ENCODE measurements at regions not wholly inside any gene's neighbourhood (a gene's known extent, or its start where the extent isn't known, plus 50 kb on each side); places are given as distances from the start of the nearest gene placed in this dataset.

DNA sequence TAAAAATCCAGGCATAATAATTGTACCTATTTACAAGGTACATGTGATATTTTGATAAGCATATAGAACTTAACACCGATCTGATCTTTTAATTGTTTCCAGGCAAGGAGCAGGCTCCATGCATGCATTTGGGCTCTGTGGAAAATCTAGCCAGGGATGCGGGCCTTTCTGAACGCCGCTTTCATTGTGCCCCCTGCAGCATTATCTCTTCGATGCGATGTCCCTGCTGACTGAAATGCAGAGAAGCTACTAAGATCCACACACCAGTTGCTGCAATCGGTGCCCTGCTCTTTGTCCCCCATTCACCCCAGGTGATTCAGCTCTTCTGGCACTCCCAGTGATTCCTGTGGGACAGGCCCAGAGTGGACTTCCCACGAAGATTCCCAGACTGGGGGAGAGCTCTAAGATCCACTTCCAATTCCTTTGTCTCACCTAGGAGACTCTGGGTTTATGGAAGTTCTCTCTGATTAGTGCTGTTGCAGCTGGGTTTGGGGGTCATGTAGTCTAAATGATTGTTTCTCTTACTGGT, 254.3 kb upstream of the AGA start:
- no peak for DNase-seq (ENCODE audit: low spot score)

DNA sequence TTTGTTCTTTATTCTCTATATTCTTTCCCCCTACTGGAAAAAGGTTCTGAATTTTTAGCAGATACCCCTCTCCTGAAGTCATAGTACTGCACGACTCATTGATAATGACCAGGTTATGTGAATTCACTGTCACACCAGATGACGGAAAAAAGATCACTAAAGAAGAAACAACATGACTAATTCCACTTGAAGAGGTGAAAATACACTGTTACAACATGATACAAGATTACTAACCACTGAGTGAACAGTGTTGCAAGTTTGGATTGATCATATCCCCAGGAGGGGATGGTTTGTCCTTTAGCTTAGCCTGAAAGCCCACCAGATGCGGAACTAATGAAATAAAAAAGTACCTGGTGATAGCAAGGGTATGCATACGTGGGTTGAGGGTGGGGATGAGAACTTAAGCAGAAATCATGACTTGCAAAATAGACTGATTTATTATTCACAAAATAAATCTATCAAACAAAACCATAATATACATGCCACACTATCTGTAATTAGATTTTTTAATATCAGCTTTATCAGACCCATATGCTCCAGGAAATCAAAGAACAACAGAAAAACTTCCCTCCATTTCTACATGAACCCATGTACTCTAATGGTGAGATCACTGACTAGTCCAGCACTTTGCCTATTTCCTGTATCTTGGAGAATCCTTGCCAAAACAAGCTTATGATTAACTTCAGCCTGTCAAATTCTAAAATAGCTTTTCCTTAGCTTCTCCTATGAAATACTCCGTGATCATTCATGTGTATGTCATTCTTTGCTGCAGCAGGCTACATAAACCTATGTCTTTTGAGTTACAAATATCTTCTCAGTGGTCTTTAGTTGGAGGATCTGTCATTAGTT, 257.4 kb upstream of the AGA start:
- DNase-seq (ENCODE audit: low spot score) = peak; percentile 3

DNA sequence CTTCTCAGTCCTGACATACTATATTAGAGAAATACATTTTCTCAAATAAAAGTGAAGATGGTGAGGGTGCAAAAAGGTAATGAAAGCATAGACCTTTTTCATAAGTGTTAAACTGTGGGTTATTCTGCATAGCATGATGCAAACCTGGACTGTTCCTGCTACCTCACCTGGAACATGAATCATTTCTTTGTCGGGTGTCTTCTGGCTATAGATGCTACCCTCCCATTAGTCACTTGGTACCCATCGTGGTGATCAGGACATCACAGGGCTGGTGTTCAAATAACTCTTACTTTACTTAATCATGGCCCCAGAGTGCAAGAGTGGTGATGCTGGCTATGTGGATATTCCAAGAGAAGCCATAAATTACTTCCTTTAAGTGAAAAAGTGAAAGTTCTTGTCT, 264.7 kb upstream of the AGA start:
- DNase-seq (ENCODE audit: low spot score) = no peak

DNA sequence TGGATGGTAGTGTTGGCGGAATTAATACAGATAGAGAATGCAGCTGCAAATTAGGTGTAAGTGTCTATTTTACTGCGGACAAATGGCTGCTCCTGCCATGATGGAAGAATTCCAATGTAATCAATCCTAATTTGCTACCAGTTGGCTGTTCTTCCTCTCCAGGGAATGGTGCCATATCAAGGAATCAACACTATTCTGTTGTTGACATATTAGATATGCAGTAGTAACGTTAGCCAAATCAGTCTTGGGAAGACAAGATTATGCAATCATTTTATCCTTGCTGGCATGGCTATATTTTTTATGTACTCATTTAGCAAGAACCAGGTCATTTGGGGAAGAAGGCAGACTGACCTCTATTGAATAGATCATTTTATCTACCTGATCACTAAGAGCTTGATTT, 271.2 kb upstream of the AGA start:
- DNase-seq (ENCODE audit: low spot score) = no peak

DNA sequence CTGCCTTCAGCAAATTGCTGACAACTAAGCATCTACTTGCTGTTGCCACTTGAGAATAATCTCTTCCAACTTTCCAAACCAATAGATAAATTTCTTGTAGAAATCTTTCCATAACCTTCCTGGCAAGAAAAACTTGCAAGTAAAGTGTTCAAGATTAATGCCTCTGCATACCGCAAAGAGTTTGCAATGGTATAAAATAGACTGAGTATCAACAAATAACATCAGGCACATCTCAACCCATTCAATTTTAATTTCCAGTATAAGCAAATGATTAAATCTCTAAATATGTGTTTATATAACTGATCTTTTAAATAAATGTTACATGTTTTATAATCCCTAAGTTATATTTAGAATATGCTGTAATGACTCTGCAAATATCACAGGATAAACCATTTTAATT, 275.2 kb upstream of the AGA start:
- DNase-seq (ENCODE audit: low spot score) = no peak

DNA sequence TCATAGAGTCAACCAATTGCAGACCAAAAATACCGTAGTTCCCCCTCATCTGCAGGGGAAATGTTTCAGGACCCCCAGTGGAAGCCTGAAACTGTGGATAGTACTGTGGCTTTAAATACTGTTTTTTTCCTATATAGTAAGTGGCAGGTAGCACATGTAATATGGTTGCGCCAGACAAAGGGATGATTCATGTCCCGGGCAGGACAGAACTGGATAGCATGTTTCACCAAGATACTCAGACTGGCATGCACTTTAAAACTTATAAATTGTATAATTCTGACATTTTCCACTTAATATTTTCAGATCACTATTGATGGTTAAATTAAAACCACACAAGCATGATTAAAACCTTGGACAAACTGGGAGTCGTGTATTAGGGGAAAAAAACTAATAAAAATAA, 276.3 kb upstream of the AGA start:
- no peak for DNase-seq (ENCODE audit: low spot score)

DNA sequence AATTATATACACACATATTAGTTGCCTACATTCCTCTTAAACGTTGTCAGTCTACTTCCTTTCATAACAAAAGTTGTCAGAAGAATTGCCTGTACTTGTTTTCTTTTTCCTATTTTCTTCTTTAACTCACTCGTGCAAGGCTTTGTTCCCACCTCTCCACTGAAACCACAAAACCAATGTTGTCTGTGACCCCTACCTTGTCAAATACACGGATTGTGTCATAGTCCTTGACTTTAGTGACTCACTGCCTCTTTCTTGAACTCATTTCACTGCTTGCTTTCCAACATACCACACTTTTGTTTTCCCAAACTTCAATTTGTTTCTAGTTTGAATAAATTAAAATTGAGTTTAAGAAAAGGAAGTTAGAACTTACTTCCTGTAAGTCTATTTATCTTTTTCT, 283.9 kb upstream of the AGA start:
- DNase-seq (ENCODE audit: low spot score) = no peak

DNA sequence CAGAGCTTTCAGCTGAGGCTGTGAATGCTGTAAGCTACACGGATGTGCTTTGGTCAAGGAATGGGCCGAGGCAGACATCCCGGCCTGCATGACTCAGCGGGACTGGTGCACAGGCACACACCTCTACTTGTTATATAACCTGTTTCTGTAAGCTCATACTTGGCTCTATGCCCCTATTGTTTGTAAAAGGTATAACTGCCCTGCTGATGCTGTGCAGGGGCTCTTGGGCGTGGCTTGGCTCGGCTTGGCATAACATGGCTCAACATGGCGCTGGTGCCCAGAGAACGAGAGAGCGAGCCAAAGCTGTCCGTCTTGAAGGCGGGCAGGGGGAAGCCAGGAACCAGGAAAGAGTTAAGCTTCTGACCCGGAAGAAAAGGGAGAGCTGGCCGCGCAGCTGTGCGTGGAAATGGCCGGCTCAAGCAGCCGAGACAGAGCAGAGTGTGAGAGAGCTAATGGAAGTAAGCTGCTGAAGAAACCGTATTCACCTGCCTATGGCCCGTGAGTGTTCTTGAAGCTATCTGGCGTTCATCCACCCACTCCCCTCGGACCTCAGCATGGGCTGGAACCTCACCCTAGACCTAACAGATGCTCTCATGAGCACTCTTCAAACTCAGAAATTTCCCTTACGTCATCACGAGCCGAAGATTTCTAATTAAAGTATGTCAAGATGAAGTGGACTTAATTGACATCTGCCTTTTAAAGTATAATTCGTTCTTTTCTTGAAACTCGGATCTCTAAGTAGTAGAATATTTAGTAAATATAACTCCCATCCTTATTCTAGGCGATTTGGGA, 286.3 kb upstream of the AGA start:
- DNase-seq (ENCODE audit: low spot score) = no peak

DNA sequence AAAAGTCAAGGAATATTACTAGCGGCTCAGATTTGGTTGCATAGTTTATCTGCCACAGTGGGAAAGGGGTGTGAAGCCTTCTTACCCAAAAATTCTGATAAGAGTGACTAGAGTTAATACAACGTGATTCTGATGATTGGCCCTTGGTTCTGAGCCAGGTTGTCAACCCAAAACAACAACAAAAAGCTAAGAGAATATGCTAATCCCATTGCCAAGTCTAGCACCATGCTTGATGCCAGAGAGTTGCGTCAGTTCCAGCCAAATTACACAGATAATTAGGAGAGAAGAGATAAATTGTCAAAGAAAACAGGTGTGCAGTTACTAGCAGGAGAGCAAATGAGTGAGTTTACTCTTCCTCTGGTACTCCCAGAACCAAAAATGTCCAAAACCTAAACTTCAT, 287.4 kb upstream of the AGA start:
- no peak for DNase-seq (ENCODE audit: low spot score)

DNA sequence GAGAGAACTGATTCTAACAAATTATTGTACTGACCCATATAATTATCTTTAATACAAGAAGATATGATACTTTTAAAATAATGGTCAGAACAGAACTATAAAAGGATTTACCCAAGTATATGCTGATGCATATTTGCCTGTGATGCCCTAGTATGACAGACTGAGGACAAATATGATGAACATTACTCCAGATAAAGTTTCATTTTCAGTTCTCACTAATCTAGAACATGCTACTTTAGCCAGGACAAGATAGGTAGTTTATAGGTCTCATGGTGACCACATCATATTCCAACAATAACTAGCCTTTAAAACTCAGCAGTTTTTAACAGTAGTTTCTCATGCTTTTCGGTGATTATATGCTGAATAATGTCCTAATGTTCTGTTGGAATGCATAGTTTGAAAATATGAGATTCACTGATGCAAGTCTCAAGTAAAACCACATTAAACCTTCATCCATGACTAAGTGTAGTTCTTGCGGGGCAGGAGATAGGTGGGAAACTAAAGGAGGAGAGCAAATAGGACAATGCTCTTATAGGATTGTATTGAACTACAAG, 295.2 kb upstream of the AGA start:
- DNase-seq (ENCODE audit: low spot score) = no peak

DNA sequence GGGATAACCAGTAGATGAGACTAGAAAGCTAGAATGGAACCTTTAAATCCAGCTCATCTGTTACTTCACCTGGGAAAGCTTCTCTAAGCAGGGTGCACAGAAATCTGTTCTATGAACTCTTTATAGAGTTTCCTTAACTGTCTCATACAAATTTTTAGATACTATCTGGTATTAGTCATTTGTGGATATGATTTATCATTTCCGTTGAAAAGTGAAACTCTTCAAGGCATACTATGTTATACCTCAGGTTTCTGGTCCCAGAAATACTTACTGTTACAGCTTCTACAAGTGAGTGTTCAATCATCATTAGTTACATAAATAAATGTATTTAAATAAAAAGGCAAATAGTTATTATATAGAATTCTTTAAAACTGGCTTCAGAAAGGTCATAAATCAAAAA, 298.3 kb upstream of the AGA start:
- DNase-seq (ENCODE audit: low spot score) = no peak

DNA sequence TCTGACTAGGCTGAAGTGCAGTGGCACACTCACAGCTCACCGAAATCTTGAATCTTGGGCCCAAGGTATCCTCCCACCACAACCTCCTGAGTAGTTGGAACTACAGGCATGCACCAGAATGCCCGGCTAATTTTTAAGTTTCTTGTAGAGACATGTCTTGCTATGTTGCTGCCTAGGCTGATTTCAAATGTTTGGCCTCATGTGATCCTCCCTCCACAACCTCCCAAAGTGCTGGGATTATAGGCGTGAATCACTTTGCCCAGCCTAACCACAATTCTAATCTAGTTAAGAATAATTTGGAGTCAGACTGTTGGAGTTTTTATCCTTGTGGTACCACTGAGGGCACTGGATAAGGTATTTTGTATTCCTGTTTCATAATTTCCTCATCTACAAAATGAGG, 317.5 kb upstream of the AGA start:
- no peak for DNase-seq (ENCODE audit: low spot score)

DNA sequence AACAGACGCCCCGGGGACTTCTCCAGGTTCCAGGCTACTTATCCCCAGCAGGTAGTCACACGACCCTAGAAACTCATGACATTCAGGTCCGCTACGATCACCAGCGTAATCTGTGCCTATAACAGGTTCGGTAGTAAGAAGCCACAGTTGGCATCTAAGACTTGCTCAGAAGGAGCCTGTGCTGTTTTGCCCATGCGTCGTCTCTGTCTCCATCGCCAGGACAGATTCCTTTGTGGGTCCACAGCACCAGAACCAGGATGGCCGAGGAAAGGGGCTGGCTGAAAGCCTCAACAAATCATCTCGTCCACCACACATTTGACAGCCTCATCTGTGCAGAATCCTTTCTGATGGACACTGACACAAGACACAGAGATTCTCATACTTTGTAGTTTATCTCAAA, 319.5 kb upstream of the AGA start:
- DNase-seq (ENCODE audit: low spot score) = no peak

DNA sequence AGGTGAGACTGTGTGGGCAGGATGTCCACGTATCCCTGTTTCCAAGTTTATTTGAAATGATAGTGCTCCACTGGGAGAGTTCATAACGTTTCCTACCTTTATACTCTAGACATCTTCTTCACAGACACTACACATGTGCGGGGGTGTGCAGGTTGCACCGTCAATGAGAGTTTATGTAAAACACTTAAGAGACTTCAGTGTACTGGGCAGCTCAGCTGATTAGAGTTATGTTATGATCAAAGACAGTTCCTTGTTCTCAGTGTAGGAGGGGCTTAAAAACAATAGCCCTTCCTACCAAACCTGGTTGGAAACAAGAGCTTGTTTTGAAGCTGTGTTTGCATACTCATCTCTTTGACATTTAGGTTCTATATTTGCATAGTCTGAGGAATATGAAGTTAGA, 326.9 kb upstream of the AGA start:
- DNase-seq (ENCODE audit: low spot score) = no peak

DNA sequence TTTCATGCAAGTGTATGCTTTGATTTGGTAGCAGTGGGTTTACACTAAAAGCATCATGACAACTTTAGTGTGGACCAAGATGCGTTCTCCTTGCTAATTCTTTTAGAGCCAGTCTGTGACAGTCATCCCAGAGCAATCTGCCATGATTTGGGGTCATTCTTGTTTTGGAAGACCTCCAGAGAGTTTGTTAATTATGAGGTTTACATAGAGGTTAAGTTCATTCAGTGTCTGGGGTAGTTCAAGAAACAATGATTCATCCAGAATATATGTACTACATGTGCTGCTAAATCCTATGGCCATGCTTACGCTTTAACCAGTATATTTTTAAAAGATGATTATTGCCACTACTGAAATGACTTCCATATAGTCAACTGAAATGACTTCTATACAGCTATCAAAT, 328.5 kb upstream of the AGA start:
- no peak for DNase-seq (ENCODE audit: low spot score)

DNA sequence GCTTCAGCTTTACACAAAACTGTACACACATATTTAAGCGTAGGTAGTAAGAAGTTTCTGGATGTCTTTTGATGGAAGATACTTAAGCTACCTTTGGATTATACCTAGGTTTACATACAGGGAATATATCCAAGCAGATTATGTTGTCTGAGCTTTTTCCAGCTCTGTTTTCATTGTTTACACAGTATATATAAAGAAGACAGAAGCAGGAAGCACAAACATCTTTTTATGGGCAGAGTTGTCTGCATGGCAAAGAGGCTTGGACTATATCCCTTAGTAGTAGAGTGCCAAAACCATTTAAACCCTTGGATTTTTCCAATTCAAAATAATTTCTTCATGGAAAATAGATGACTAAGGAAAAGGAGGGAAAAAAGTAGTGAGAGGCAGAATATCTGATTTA, 329.4 kb upstream of the AGA start:
- DNase-seq (ENCODE audit: low spot score) = no peak

DNA sequence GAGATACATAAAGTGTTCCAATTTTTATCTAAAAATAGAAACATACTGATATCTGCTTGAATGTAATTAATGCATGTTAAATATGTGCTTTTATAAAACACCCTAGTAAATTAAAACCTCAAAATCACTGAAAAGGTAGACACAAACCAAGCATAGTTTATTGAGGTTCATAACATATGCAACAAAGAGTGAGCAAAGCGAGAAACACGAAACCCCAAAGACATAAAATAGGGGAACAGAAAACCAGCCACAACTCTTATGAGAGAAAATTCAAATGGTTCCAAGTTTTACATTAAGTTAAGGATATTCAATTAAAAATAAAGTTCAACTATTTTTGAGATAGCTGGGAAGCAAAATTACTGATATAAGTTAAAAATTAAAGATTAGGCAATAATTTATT, 336.4 kb upstream of the AGA start:
- DNase-seq (ENCODE audit: low spot score) = no peak

DNA sequence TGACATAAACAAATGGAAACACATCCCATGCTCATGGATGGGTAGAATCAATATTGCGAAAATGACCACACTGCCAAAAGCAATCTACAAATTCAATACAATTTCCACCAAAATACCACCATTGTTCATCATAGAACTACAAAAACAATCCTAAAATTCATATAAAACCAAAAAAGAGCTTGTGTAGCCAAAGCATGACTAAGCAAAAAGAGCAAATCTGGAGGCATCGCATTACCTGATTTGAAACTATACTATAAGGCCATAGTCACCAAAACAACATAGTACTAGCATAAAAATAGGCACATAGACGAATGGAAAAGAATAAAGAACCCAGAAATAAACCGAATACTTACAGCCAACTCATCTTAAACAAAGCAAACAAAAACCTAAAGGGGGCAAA, 342.8 kb upstream of the AGA start:
- no peak for DNase-seq (ENCODE audit: low spot score)

DNA sequence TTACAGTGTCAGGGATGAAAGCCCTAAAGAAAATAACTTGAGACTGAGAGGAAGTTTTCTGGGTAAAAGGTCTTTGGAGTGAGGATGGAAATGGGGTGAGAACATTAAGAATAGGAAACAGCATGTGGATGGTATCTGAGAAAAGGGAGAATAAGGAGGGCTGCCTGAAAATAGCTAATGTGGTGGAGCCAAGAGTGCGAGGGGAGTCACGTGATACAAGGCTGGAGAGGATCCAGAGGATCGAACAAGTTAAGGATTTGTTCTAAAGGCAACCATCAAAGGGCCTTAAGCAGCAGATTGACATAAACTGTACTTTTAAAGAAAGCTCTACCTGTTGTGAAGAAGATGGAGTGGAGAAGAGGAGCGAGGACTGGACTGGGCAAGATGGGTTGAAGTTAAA, 347.4 kb upstream of the AGA start:
- DNase-seq (ENCODE audit: low spot score) = no peak

DNA sequence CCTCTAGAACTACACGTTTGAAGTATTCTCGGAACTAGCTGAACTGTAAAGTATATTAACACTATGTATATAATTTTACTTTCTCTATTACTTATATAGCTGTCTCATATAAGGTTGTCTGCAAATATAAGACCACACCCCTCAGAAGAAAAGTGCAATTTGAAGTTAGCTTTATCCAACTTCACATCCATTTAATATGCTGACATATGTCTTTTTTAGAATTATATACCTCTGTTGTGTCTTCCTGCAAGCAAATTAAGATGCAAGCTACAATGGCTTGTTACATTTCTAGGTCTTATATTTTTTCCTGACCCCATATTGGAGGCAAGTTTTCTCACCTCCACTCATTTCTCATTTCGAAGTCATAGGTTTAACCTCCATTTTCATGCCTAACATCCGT, 349.0 kb upstream of the AGA start:
- DNase-seq (ENCODE audit: low spot score) = no peak

DNA sequence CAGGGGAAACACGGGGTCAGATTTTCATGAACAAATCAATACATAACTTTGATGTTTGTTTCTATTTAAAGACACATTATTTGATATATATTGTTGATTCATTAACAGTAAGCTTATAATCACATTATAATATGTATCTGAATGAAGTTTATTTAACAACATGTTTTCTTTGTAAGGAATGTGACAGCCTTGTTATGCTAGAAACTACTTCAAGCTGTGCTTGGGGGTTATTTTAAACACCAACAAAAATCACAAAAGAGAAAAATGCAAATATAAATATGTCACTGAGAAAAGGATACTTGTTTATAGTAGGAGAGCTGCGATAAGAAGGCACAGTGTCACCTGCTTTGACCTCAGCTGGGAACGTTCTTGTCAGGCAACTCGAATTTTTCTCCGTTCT, 354.6 kb upstream of the AGA start:
- no peak for DNase-seq (ENCODE audit: low spot score)

DNA sequence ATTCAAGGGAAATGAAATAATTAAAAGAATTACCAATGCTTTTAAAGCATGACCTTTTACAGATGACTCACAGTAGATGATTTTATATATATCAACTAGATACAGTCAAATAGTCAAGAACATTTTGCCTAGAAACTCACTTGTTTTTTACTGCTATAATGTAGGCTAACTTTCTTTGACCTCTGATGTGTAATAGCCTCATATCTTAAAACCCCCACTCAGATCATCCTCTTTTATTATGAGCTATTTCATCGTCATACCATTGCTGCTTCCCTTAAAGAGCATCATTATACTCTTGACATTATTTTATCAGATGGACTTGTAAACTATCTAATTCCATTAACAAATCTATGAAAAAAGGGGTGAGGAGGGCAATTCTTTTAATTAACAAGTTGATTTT, 355.9 kb upstream of the AGA start:
- DNase-seq (ENCODE audit: low spot score) = no peak

DNA sequence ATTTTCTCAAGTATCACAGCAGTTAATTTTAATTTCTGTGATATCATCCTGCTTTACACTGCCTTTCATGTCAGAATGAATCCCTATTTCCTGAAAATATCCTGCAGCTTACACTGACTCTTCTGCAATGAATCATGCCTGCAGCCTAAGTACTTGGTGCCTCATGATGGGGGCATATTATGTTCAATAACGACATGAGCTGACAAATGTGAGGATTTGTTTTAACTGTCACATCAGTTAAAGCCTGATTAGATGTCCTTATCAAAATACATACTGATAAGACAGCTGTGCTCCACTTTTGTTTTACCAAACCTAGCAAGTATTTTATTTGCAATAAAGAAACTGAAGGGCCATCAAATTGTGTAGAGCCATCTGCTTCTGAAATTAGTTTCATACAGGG, 359.9 kb upstream of the AGA start:
- DNase-seq (ENCODE audit: low spot score) = no peak

Data from AG08395 (cell line).